ENCODE measurements at regions not wholly inside any gene's neighbourhood (a gene's known extent, or its start where the extent isn't known, plus 50 kb on each side); places are given as distances from the start of the nearest gene placed in this dataset.

GRCh38 chr19:31439270-31439573, 90.0 kb upstream of the TSHZ3 start:
- FAIRE-seq (no peak), DNase-seq (ENCODE audit: insufficient read length, low spot score) (no peak)
- TF ChIP-seq POLR2AphosphoS5 (IDR thresholded peaks at IDR 0.05; ENCODE audit: low read depth, low read length) = no peak
- no peak for TF ChIP-seq POLR2A (IDR thresholded peaks at IDR 0.05; ENCODE audit: low read depth, low read length)

GRCh38 chr19:31444931-31445330, 95.7 kb upstream of the TSHZ3 start:
- FAIRE-seq (no peak), DNase-seq (ENCODE audit: insufficient read length, low spot score) (no peak)
- no peak for TF ChIP-seq SPI1 (IDR thresholded peaks at IDR 0.05; ENCODE audit: low read depth, low read length)
- no peak for TF ChIP-seq POLR2A (IDR thresholded peaks at IDR 0.05; ENCODE audit: low read depth, low read length)
- no peak for TF ChIP-seq PAX5 (IDR thresholded peaks at IDR 0.05; ENCODE audit: insufficient read depth, low read length, severe bottlenecking)
- TF ChIP-seq POLR2AphosphoS5 (IDR thresholded peaks at IDR 0.05; ENCODE audit: low read depth, low read length) = no peak
- TF ChIP-seq TAF1 (IDR thresholded peaks at IDR 0.05; ENCODE audit: low read depth, low read length) = no peak
- TF ChIP-seq POU2F2 (IDR thresholded peaks at IDR 0.05; ENCODE audit: low read depth, low read length) = no peak

DNA sequence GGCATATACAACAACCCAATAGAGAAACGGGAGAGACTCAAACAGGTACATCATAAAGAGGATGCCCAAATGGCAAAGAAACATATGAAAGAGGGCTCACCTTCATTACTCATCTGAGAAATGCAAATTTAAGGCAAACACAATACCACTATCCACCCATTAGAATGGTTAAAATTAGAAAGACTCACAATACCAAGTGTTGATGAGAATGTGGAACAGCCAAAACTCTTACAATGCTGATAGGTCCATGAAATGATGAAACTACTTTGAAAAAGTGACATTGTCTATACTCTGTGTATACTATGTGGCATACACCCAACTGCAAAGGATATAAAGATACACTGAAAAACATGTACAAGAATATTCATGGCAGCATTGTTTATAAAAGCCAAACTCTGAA, 96.2 kb upstream of the TSHZ3 start:
- FAIRE-seq = no peak
- TF ChIP-seq POLR2AphosphoS5 (IDR thresholded peaks at IDR 0.05; ENCODE audit: low read depth, low read length) (no peak), POLR2A (IDR thresholded peaks at IDR 0.05; ENCODE audit: low read depth, low read length) (no peak), TAF1 (IDR thresholded peaks at IDR 0.05; ENCODE audit: low read depth, low read length) (no peak), POU2F2 (IDR thresholded peaks at IDR 0.05; ENCODE audit: low read depth, low read length) (no peak), PAX5 (IDR thresholded peaks at IDR 0.05; ENCODE audit: insufficient read depth, low read length, severe bottlenecking) (no peak), SPI1 (IDR thresholded peaks at IDR 0.05; ENCODE audit: low read depth, low read length) (no peak)

DNA sequence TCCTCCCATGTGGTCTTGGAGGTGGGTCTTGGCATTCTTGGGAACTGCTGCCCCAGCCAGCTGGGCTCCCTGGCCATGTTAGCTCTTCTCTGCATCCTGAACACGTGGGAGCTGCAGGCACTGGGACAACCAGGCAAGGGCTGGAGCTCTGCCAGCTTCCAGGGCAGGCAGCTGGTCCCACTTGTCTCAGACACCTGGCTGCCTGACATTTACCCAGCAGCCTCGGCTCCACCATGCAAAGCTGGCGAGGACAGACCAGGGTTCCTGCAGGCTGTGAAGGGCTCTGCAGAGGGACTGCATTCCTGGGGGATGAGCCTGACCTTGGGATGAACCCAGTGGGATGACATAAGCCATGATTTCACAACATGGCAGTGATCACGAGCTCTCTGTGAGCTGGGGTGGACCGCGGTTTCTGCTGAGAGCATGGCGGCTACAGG, 99.0 kb upstream of the TSHZ3 start:
- FAIRE-seq (no peak), DNase-seq (ENCODE audit: insufficient read length, low spot score) (no peak)
- TF ChIP-seq POU2F2 (IDR thresholded peaks at IDR 0.05; ENCODE audit: low read depth, low read length) (no peak), TAF1 (IDR thresholded peaks at IDR 0.05; ENCODE audit: low read depth, low read length) (no peak), SPI1 (IDR thresholded peaks at IDR 0.05; ENCODE audit: low read depth, low read length) (no peak), POLR2A (IDR thresholded peaks at IDR 0.05; ENCODE audit: low read depth, low read length) (no peak), POLR2AphosphoS5 (IDR thresholded peaks at IDR 0.05; ENCODE audit: low read depth, low read length) (no peak), PAX5 (IDR thresholded peaks at IDR 0.05; ENCODE audit: insufficient read depth, low read length, severe bottlenecking) (no peak)

More for the DNA sequence above, 96.2 kb upstream of the TSHZ3 start:
- DNase-seq (ENCODE audit: insufficient read length, low spot score) = no peak

- TF ChIP-seq PAX5 (IDR thresholded peaks at IDR 0.05; ENCODE audit: insufficient read depth, low read length, severe bottlenecking) = no peak
- no peak for TF ChIP-seq POU2F2 (IDR thresholded peaks at IDR 0.05; ENCODE audit: low read depth, low read length)
- TF ChIP-seq POLR2AphosphoS5 (IDR thresholded peaks at IDR 0.05; ENCODE audit: low read depth, low read length) = no peak
- no peak for TF ChIP-seq TAF1 (IDR thresholded peaks at IDR 0.05; ENCODE audit: low read depth, low read length)
- TF ChIP-seq SPI1 (IDR thresholded peaks at IDR 0.05; ENCODE audit: low read depth, low read length) = no peak
- no peak for TF ChIP-seq POLR2A (IDR thresholded peaks at IDR 0.05; ENCODE audit: low read depth, low read length)
- DNase-seq (ENCODE audit: insufficient read length, low spot score) = no peak
- FAIRE-seq = no peak
These were observed 100.1 kb upstream of the TSHZ3 start for GRCh38 chr19:31449379-31449778.

DNA sequence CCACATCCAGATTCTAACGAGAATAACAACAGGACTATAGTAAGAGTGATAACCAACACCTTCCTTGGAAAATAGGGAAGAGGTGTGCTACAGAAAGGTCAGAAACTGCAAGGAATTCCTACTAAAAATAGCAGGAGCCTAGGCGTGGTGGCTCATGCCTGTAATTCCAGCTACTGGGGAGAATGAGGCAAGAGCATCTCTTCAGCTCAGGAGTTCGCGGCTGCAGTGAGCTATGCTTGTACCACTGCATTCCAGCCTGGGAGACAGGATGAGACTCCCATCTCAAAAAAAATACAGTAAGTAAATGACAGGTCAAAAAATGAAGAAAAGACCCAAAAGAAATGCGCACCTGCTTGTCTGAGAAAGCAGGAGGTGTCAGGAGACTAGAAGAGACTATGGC, 101.5 kb upstream of the TSHZ3 start:
- no peak for FAIRE-seq
- no peak for DNase-seq (ENCODE audit: insufficient read length, low spot score)
- TF ChIP-seq TAF1 (IDR thresholded peaks at IDR 0.05; ENCODE audit: low read depth, low read length) = no peak
- TF ChIP-seq POU2F2 (IDR thresholded peaks at IDR 0.05; ENCODE audit: low read depth, low read length) = no peak
- no peak for TF ChIP-seq POLR2AphosphoS5 (IDR thresholded peaks at IDR 0.05; ENCODE audit: low read depth, low read length)
- no peak for TF ChIP-seq POLR2A (IDR thresholded peaks at IDR 0.05; ENCODE audit: low read depth, low read length)
- TF ChIP-seq SPI1 (IDR thresholded peaks at IDR 0.05; ENCODE audit: low read depth, low read length) = no peak
- TF ChIP-seq PAX5 (IDR thresholded peaks at IDR 0.05; ENCODE audit: insufficient read depth, low read length, severe bottlenecking) = no peak

- no peak for TF ChIP-seq POU2F2 (IDR thresholded peaks at IDR 0.05; ENCODE audit: low read depth, low read length)
- no peak for TF ChIP-seq SPI1 (IDR thresholded peaks at IDR 0.05; ENCODE audit: low read depth, low read length)
- TF ChIP-seq POLR2A (IDR thresholded peaks at IDR 0.05; ENCODE audit: low read depth, low read length) = no peak
- TF ChIP-seq POLR2AphosphoS5 (IDR thresholded peaks at IDR 0.05; ENCODE audit: low read depth, low read length) = no peak
- TF ChIP-seq TAF1 (IDR thresholded peaks at IDR 0.05; ENCODE audit: low read depth, low read length) = no peak
- no peak for TF ChIP-seq PAX5 (IDR thresholded peaks at IDR 0.05; ENCODE audit: insufficient read depth, low read length, severe bottlenecking)
- FAIRE-seq (no peak), DNase-seq (ENCODE audit: insufficient read length, low spot score) (no peak)
These were observed 102.6 kb upstream of the TSHZ3 start for GRCh38 chr19:31451686-31452330.

DNA sequence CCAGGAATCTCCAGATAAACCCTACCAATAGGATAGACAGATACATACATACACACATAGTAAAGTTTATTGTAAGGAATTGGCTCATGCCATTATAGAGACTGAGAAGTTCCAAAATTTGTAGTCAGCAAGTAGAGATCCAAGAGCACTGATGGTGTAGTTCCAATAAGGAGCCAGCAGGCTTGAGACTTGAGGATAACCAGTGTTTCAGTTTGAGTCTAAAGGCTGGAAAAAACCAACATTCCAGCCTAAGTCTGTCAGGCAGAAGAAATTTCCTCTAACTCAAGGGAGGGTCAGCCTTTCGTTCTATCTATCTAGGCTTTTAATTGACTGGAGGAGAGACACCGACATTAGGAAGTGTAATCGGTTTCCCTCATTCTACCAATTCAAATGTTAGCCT, 110.2 kb upstream of the TSHZ3 start:
- FAIRE-seq (no peak), DNase-seq (ENCODE audit: insufficient read length, low spot score) (no peak)
- TF ChIP-seq POU2F2 (IDR thresholded peaks at IDR 0.05; ENCODE audit: low read depth, low read length) (no peak), POLR2AphosphoS5 (IDR thresholded peaks at IDR 0.05; ENCODE audit: low read depth, low read length) (no peak), POLR2A (IDR thresholded peaks at IDR 0.05; ENCODE audit: low read depth, low read length) (no peak), PAX5 (IDR thresholded peaks at IDR 0.05; ENCODE audit: insufficient read depth, low read length, severe bottlenecking) (no peak), TAF1 (IDR thresholded peaks at IDR 0.05; ENCODE audit: low read depth, low read length) (no peak), SPI1 (IDR thresholded peaks at IDR 0.05; ENCODE audit: low read depth, low read length) (no peak)

DNA sequence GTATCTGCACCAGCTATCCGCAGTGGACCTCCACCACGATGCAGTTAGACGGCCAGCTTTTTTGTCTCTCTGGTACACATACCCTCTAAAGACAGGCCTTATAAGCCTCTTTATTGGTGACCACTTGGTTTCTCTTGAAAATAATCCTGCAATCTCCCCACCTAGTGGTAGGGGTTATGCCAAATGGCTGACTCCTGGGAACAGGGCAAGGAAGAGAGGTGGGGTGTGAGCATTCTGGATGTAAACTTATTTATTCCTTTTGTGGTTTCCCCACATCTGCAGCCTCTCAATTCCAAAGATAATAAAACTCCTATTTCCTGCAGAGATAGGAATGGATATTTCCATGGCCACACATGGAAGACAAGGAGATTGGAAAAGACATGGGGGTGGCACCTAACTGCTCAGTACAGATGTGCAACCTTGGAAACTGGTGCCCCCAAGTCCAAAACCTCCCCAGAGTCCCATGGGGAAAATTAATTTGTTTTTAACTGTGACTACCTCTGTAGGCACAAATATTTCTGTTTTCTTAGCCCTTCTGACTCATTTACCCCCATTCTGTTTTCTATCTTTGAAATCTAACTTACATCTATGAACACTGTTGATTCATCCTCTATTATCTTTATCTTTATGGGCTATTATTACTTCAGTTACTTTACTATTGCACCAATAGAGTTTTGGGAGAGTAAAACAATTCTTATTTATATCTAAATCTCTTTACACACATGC, 112.7 kb upstream of the TSHZ3 start:
- no peak for FAIRE-seq
- TF ChIP-seq PAX5 (IDR thresholded peaks at IDR 0.05; ENCODE audit: insufficient read depth, low read length, severe bottlenecking) = no peak
- TF ChIP-seq TAF1 (IDR thresholded peaks at IDR 0.05; ENCODE audit: low read depth, low read length) = no peak
- no peak for TF ChIP-seq SPI1 (IDR thresholded peaks at IDR 0.05; ENCODE audit: low read depth, low read length)
- no peak for TF ChIP-seq POU2F2 (IDR thresholded peaks at IDR 0.05; ENCODE audit: low read depth, low read length)
- no peak for DNase-seq (ENCODE audit: insufficient read length, low spot score)
